Lower lobe of right lung (tissue), 2 donors: ENCODE measurements at regions not wholly inside any gene's neighbourhood (a gene's known extent, or its start where the extent isn't known, plus 50 kb on each side); places are given as distances from the start of the nearest gene placed in this dataset.

Experiments used
- ATAC-seq, 2 donors: fragments of 200-7000 bp; cut with Tn5 transposase; one replicate each; pipeline ENCODE4 v1.9.1; 2020 to 2022; ENCODE audit warnings: mild to moderate bottlenecking in 2 of 2, moderate library complexity in 2 of 2
- DNase-seq: peaks from one replicate; pipeline ENCODE4 v3.0.0-alpha.2; 2020
- H3K27ac ChIP-seq: fragments of 200-600 bp; one replicate; pipeline ENCODE4 v1.8.0; 2022
- H3K27me3 ChIP-seq: fragments of 200-600 bp; one replicate; pipeline ENCODE4 v1.8.0; 2022; ENCODE audit warnings: low read depth
- H3K36me3 ChIP-seq: fragments of 200-600 bp; one replicate; pipeline ENCODE4 v1.8.0; 2022; ENCODE audit warnings: mild to moderate bottlenecking
- H3K4me1 ChIP-seq: fragments of 200-600 bp; one replicate; pipeline ENCODE4 v1.8.0; 2022
- H3K4me3 ChIP-seq: fragments of 200-600 bp; one replicate; pipeline ENCODE4 v1.8.0; 2022; ENCODE audit warnings: mild to moderate bottlenecking
- H3K9me3 ChIP-seq: fragments of 200-600 bp; one replicate; pipeline ENCODE4 v1.8.0; 2022
- CTCF ChIP-seq: fragments of 200-600 bp; IDR thresholded peaks from one replicate; pipeline ENCODE4 v1.8.0; 2022; ENCODE audit warnings: antibody characterized with exemption, mild to moderate bottlenecking
- intact Hi-C: fragments of 100-400 bp; cut with DNase I; formaldehyde crosslinking; loops from one replicate; pipeline ENCODE4 v1.11.0; 2022
- donor health status: DM: no; HTN: yes; CAD: no; lungs with severe emphysema.

- DNase-seq (no peak), ATAC-seq (no peak)
- no peak overlapping the region for H3K4me3 ChIP-seq
- no peaks in the 10 kb centered on the region for H3K36me3 ChIP-seq
- no peaks in the 10 kb centered on the region for H3K27me3 ChIP-seq
- no peak for TF ChIP-seq CTCF
- no peaks in the 10 kb centered on the region for H3K4me1 ChIP-seq
- H3K9me3 ChIP-seq, result peaks cover 8% of the 10 kb centered on the region
- no peak overlapping the region for H3K27ac ChIP-seq
- intact Hi-C loops, result no loop called here
Observed at GRCh38 chr5:113719549-113719948, 206.1 kb downstream of the YTHDC2 start.

GRCh38 chr5:113721171-113721570 is 207.7 kb downstream of the YTHDC2 start:
- ATAC-seq (no peak), DNase-seq (no peak)
- intact Hi-C loops, result no loop called here
- Histone ChIP-seq H3K27ac (no peak overlapping the region), H3K27me3 (no peaks in the 10 kb centered on the region), H3K4me1 (no peaks in the 10 kb centered on the region), H3K9me3 (peaks cover 6% of the 10 kb centered on the region), H3K4me3 (no peak overlapping the region), H3K36me3 (no peaks in the 10 kb centered on the region)
- no peak for TF ChIP-seq CTCF

- intact Hi-C loops, result no loop called here
Observed at GRCh38 chr5:113723021-113723420, 209.5 kb downstream of the YTHDC2 start.

GRCh38 chr5:113735751-113736150 is 222.3 kb downstream of the YTHDC2 start:
- no peak for ATAC-seq
- intact Hi-C loops, result no loop called here
- DNase-seq, result no peak

More at GRCh38 chr5:113723021-113723420, 209.5 kb downstream of the YTHDC2 start:
- Histone ChIP-seq H3K27me3 (no peaks in the 10 kb centered on the region), H3K9me3 (no peaks in the 10 kb centered on the region), H3K4me3 (no peak overlapping the region), H3K4me1 (no peaks in the 10 kb centered on the region), H3K27ac (no peak overlapping the region), H3K36me3 (no peaks in the 10 kb centered on the region)
- no peak for DNase-seq
- TF ChIP-seq CTCF, result no peak
- ATAC-seq, result peak; percentile 14 to 37

GRCh38 chr5:113742176-113742575 is 228.7 kb downstream of the YTHDC2 start:
- no peak for TF ChIP-seq CTCF
- Histone ChIP-seq H3K27me3 (no peaks in the 10 kb centered on the region), H3K27ac (no peak overlapping the region), H3K4me1 (no peaks in the 10 kb centered on the region), H3K36me3 (no peaks in the 10 kb centered on the region), H3K4me3 (no peak overlapping the region), H3K9me3 (no peaks in the 10 kb centered on the region)
- ATAC-seq (no peak), DNase-seq (no peak)
- intact Hi-C loops, result no loop called here

More at GRCh38 chr5:113735751-113736150, 222.3 kb downstream of the YTHDC2 start:
- Histone ChIP-seq H3K9me3 (no peaks in the 10 kb centered on the region), H3K27ac (no peak overlapping the region), H3K27me3 (no peaks in the 10 kb centered on the region), H3K36me3 (no peaks in the 10 kb centered on the region), H3K4me3 (no peak overlapping the region), H3K4me1 (no peaks in the 10 kb centered on the region)
- TF ChIP-seq CTCF, result no peak

- intact Hi-C loops, result no loop called here
- TF ChIP-seq CTCF, result no peak
- ATAC-seq, result no peak
- H3K9me3 ChIP-seq, result no peaks in the 10 kb centered on the region
- no peak overlapping the region for H3K4me3 ChIP-seq
- no peaks in the 10 kb centered on the region for H3K36me3 ChIP-seq
- no peak overlapping the region for H3K27ac ChIP-seq
- no peaks in the 10 kb centered on the region for H3K4me1 ChIP-seq
- H3K27me3 ChIP-seq, result no peaks in the 10 kb centered on the region
- no peak for DNase-seq
Observed at GRCh38 chr5:113742639-113743038, 229.1 kb downstream of the YTHDC2 start.
